Adrenal gland (tissue), 5 donors: ENCODE measurements at regions not wholly inside any gene's neighbourhood (a gene's known extent, or its start where the extent isn't known, plus 50 kb on each side); places are given as distances from the start of the nearest gene placed in this dataset.

Experiments used
- CTCF ChIP-seq, 6 experiments: fragments of 450-650 bp in 4 of 6; fragments of 200-600 bp in 2 of 6; sonication (generic) in 1 of 6; IDR thresholded peaks; 1 replicate in 5 of 6; 2 replicates in 1 of 6; pipeline versions ENCODE4 v1.5.1 to v1.8.0; 2016 to 2021; ENCODE audit warnings: antibody characterized with exemption in 6 of 6, mild to moderate bottlenecking in 2 of 6, moderate library complexity in 1 of 6
- POLR2A ChIP-seq, 2 donors: fragments of 450-650 bp; IDR thresholded peaks; one replicate each; pipeline ENCODE4 v1.6.1; 2017; ENCODE audit warnings: antibody characterized with exemption in 2 of 2, mild to moderate bottlenecking in 2 of 2, moderate library complexity in 1 of 2
- donor health status: DM: no; HTN: no; CAD: no.

GRCh38 chr13:33352526-33352925, 67.0 kb upstream of the STARD13 start:
- TF ChIP-seq CTCF (IDR thresholded peaks at IDR 0.05) (no peak), POLR2A (IDR thresholded peaks at IDR 0.05) (no peak)
